ENCODE measurements at regions not wholly inside any gene's neighbourhood (a gene's known extent, or its start where the extent isn't known, plus 50 kb on each side); places are given as distances from the start of the nearest gene placed in this dataset.

GRCh38 chr17:73971127-73971526 is 232.4 kb upstream of the RPL38 start:
- ChIA-PET POLR2A (no interaction called here), CTCF (no interaction called here)
- Mint-ChIP-seq H3K9me3 (no peaks in the 10 kb centered on the region), H3K27ac (no peak overlapping the region), H3K27me3 (peaks cover 20% of the 10 kb centered on the region), H3K4me1 (no peaks in the 10 kb centered on the region), H3K36me3 (ENCODE audit: low read depth) (no peaks in the 10 kb centered on the region), H3K4me3 (no peak overlapping the region)
- DNase-seq = no peak

- H3K4me3 Mint-ChIP-seq = no peak overlapping the region
- no peak for DNase-seq
- H3K27ac Mint-ChIP-seq = no peak overlapping the region
- peaks cover 18% of the 10 kb centered on the region for H3K27me3 Mint-ChIP-seq
- CTCF ChIA-PET = no interaction called here
- no peaks in the 10 kb centered on the region for H3K9me3 Mint-ChIP-seq
- POLR2A ChIA-PET = no interaction called here
- no peaks in the 10 kb centered on the region for H3K4me1 Mint-ChIP-seq
- no peaks in the 10 kb centered on the region for H3K36me3 Mint-ChIP-seq (ENCODE audit: low read depth)
Observed at GRCh38 chr17:73972056-73972455, 231.4 kb upstream of the RPL38 start.

- H3K9me3 Mint-ChIP-seq = no peaks in the 10 kb centered on the region
Observed at GRCh38 chr17:73972901-73973300, 230.6 kb upstream of the RPL38 start.

GRCh38 chr17:73973586-73974409 is 229.7 kb upstream of the RPL38 start:
- no peaks in the 10 kb centered on the region for H3K36me3 Mint-ChIP-seq (ENCODE audit: low read depth)
- CTCF ChIA-PET = no interaction called here
- H3K9me3 Mint-ChIP-seq = no peaks in the 10 kb centered on the region
- no peaks in the 10 kb centered on the region for H3K4me1 Mint-ChIP-seq
- peaks cover 16% of the 10 kb centered on the region for H3K27me3 Mint-ChIP-seq
- H3K27ac Mint-ChIP-seq = no peak overlapping the region
- H3K4me3 Mint-ChIP-seq = no peak overlapping the region
- no peak for DNase-seq
- POLR2A ChIA-PET = no interaction called here

More at GRCh38 chr17:73972901-73973300, 230.6 kb upstream of the RPL38 start:
- Mint-ChIP-seq H3K27ac (no peak overlapping the region), H3K4me1 (no peaks in the 10 kb centered on the region), H3K36me3 (ENCODE audit: low read depth) (no peaks in the 10 kb centered on the region), H3K27me3 (peaks cover 18% of the 10 kb centered on the region), H3K4me3 (no peak overlapping the region)
- ChIA-PET CTCF (no interaction called here), POLR2A (no interaction called here)
- DNase-seq = no peak

GRCh38 chr17:73974536-73974935 is 228.9 kb upstream of the RPL38 start:
- DNase-seq = no peak
- no peaks in the 10 kb centered on the region for H3K36me3 Mint-ChIP-seq (ENCODE audit: low read depth)
- no peak overlapping the region for H3K27ac Mint-ChIP-seq
- CTCF ChIA-PET = interaction anchor here (0.9 kb wide), 1 partner anchor 86 kb away, joined by 3 read pairs; no protein-coding TSS in a partner anchor
- H3K4me3 Mint-ChIP-seq = no peak overlapping the region
- H3K27me3 Mint-ChIP-seq = peaks cover 13% of the 10 kb centered on the region
- no peaks in the 10 kb centered on the region for H3K9me3 Mint-ChIP-seq
- H3K4me1 Mint-ChIP-seq = no peaks in the 10 kb centered on the region
- POLR2A ChIA-PET = interaction anchor here (0.6 kb wide), 1 partner anchor 59 kb away, joined by 3 read pairs; no protein-coding TSS in a partner anchor

GRCh38 chr17:73976147-73976546 is 227.3 kb upstream of the RPL38 start:
- H3K27me3 Mint-ChIP-seq = peaks cover 2% of the 10 kb centered on the region
- H3K9me3 Mint-ChIP-seq = no peaks in the 10 kb centered on the region
- ChIA-PET POLR2A (no interaction called here), CTCF (no interaction called here)
- H3K4me1 Mint-ChIP-seq = no peaks in the 10 kb centered on the region
- H3K4me3 Mint-ChIP-seq = no peak overlapping the region
- H3K36me3 Mint-ChIP-seq (ENCODE audit: low read depth) = no peaks in the 10 kb centered on the region
- DNase-seq = no peak
- no peak overlapping the region for H3K27ac Mint-ChIP-seq

- peaks cover 4% of the 10 kb centered on the region for H3K27me3 Mint-ChIP-seq
- DNase-seq = no peak
- H3K36me3 Mint-ChIP-seq (ENCODE audit: low read depth) = no peaks in the 10 kb centered on the region
- no peaks in the 10 kb centered on the region for H3K4me1 Mint-ChIP-seq
- H3K4me3 Mint-ChIP-seq = no peak overlapping the region
- POLR2A ChIA-PET = no interaction called here
- H3K27ac Mint-ChIP-seq = no peak overlapping the region
- CTCF ChIA-PET = no interaction called here
- no peaks in the 10 kb centered on the region for H3K9me3 Mint-ChIP-seq
Observed at GRCh38 chr17:73976676-73977521, 226.6 kb upstream of the RPL38 start.

GRCh38 chr17:73980517-73980916 is 223.0 kb upstream of the RPL38 start:
- Mint-ChIP-seq H3K9me3 (no peaks in the 10 kb centered on the region), H3K4me1 (peaks cover 11% of the 10 kb centered on the region), H3K27ac (no peak overlapping the region), H3K27me3 (peaks cover 4% of the 10 kb centered on the region), H3K36me3 (ENCODE audit: low read depth) (no peaks in the 10 kb centered on the region), H3K4me3 (no peak overlapping the region)
- DNase-seq = no peak
- ChIA-PET POLR2A (interaction anchor here (0.6 kb wide), 1 partner anchor 467 kb away, joined by 4 read pairs; no protein-coding TSS in a partner anchor), CTCF (no interaction called here)

- H3K9me3 Mint-ChIP-seq = no peaks in the 10 kb centered on the region
- H3K27ac Mint-ChIP-seq = no peak overlapping the region
- peaks cover 4% of the 10 kb centered on the region for H3K27me3 Mint-ChIP-seq
- ChIA-PET POLR2A (interaction anchor here (0.6 kb wide), 1 partner anchor 1548 kb away, joined by 10 read pairs; no protein-coding TSS in a partner anchor), CTCF (no interaction called here)
- H3K4me1 Mint-ChIP-seq = peaks cover 11% of the 10 kb centered on the region
- H3K36me3 Mint-ChIP-seq (ENCODE audit: low read depth) = no peaks in the 10 kb centered on the region
- no peak for DNase-seq
- no peak overlapping the region for H3K4me3 Mint-ChIP-seq
Observed at GRCh38 chr17:73982871-73983270, 220.6 kb upstream of the RPL38 start.

GRCh38 chr17:73983621-73984400 is 219.7 kb upstream of the RPL38 start:
- ChIA-PET CTCF (no interaction called here), POLR2A (no interaction called here)
- DNase-seq = no peak
- peaks cover 4% of the 10 kb centered on the region for H3K27me3 Mint-ChIP-seq
- no peak overlapping the region for H3K4me3 Mint-ChIP-seq
- H3K9me3 Mint-ChIP-seq = no peaks in the 10 kb centered on the region
- no peak overlapping the region for H3K27ac Mint-ChIP-seq
- no peaks in the 10 kb centered on the region for H3K36me3 Mint-ChIP-seq (ENCODE audit: low read depth)
- peaks cover 11% of the 10 kb centered on the region for H3K4me1 Mint-ChIP-seq

- Mint-ChIP-seq H3K4me3 (no peak overlapping the region), H3K4me1 (peaks cover 11% of the 10 kb centered on the region), H3K27me3 (peaks cover 2% of the 10 kb centered on the region), H3K27ac (no peak overlapping the region), H3K9me3 (no peaks in the 10 kb centered on the region), H3K36me3 (ENCODE audit: low read depth) (no peaks in the 10 kb centered on the region)
- CTCF ChIA-PET = no interaction called here
- DNase-seq = no peak
- POLR2A ChIA-PET = no interaction called here
Observed at GRCh38 chr17:73984941-73985340, 218.5 kb upstream of the RPL38 start.

GRCh38 chr17:73985466-73986015 is 217.9 kb upstream of the RPL38 start:
- POLR2A ChIA-PET = no interaction called here
- no peak for DNase-seq
- H3K27me3 Mint-ChIP-seq = peaks cover 2% of the 10 kb centered on the region
- peaks cover 11% of the 10 kb centered on the region for H3K4me1 Mint-ChIP-seq
- no peaks in the 10 kb centered on the region for H3K36me3 Mint-ChIP-seq (ENCODE audit: low read depth)
- no peak overlapping the region for H3K4me3 Mint-ChIP-seq
- CTCF ChIA-PET = no interaction called here
- no peak overlapping the region for H3K27ac Mint-ChIP-seq
- H3K9me3 Mint-ChIP-seq = no peaks in the 10 kb centered on the region
